ENCODE measurements at regions not wholly inside any gene's neighbourhood (a gene's known extent, or its start where the extent isn't known, plus 50 kb on each side); places are given as distances from the start of the nearest gene placed in this dataset.
"Not testable (repeated sequence)": the region's sequence is repeated elsewhere in the genome, so short reads cannot be mapped to it uniquely, and the experiment has no call there.

GRCh38 chr5:89711526-89711925 is 698.0 kb downstream of the CETN3 start:
- DNase-seq, result no peak

- no peak for DNase-seq
Observed at GRCh38 chr5:89710006-89710405, 699.5 kb downstream of the CETN3 start.

- no peak for DNase-seq
Observed at GRCh38 chr5:89707891-89708290, 701.7 kb downstream of the CETN3 start.

GRCh38 chr5:89706731-89707130 is 702.8 kb downstream of the CETN3 start:
- no peak for DNase-seq

- DNase-seq, result no peak
Observed at GRCh38 chr5:89703817-89704216, 705.7 kb downstream of the CETN3 start.

GRCh38 chr5:89698028-89698427 is 711.5 kb downstream of the CETN3 start:
- DNase-seq, result no peak

- no peak for DNase-seq
Observed at GRCh38 chr5:89697581-89697980, 712.0 kb downstream of the CETN3 start.

GRCh38 chr5:89695371-89695770 is 714.2 kb downstream of the CETN3 start:
- DNase-seq, result no peak

- DNase-seq, result no peak
Observed at GRCh38 chr5:89694026-89694550, 715.5 kb downstream of the CETN3 start.

GRCh38 chr5:89690331-89690730 is 719.2 kb downstream of the CETN3 start:
- DNase-seq, result no peak

GRCh38 chr5:89686081-89686765 is 723.3 kb downstream of the CETN3 start:
- no peak for DNase-seq

- DNase-seq, result no peak
Observed at GRCh38 chr5:89676634-89677033, 732.9 kb downstream of the CETN3 start.

- no peak for DNase-seq
Observed at GRCh38 chr5:89673019-89673418, 736.5 kb downstream of the CETN3 start.

- no peak for DNase-seq
Observed at GRCh38 chr5:89668821-89669220, 740.7 kb downstream of the CETN3 start.

GRCh38 chr5:89662499-89662898 is 747.1 kb downstream of the CETN3 start:
- DNase-seq, result no peak

GRCh38 chr5:89638871-89639270 is 755.9 kb upstream of the MEF2C start:
- DNase-seq, result no peak

GRCh38 chr5:89634176-89634575 is 751.2 kb upstream of the MEF2C start:
- not testable (repeated sequence) for DNase-seq

GRCh38 chr5:89630064-89630463 is 747.1 kb upstream of the MEF2C start:
- DNase-seq, result not testable (repeated sequence)

GRCh38 chr5:89628876-89629635 is 746.1 kb upstream of the MEF2C start:
- no peak for DNase-seq

- DNase-seq, result no peak
Observed at GRCh38 chr5:89615839-89616518, 733.0 kb upstream of the MEF2C start.

GRCh38 chr5:89613222-89613956 is 730.4 kb upstream of the MEF2C start:
- no peak for DNase-seq

- DNase-seq, result no peak
Observed at GRCh38 chr5:89606939-89607534, 724.1 kb upstream of the MEF2C start.

GRCh38 chr5:89604342-89604741 is 721.4 kb upstream of the MEF2C start:
- no peak for DNase-seq

All from activated naive CD4-positive, alpha-beta T cell (primary cell).